ENCODE measurements at regions not wholly inside any gene's neighbourhood (a gene's known extent, or its start where the extent isn't known, plus 50 kb on each side); places are given as distances from the start of the nearest gene placed in this dataset.
A peak's percentile ranks its signal among the peaks of the same experiment; 100 is the strongest.

- Histone ChIP-seq H3K14ac (ENCODE audit: low read length) (no peak overlapping the region), H3K4ac (ENCODE audit: low read depth, low read length) (no peak overlapping the region), H2BK5ac (ENCODE audit: low read depth, low read length, poor library complexity) (no peak overlapping the region), H3K79me1 (ENCODE audit: low read length) (peaks cover 3% of the 10 kb centered on the region), H3K36me3 (ENCODE audit: control insufficient read depth in 1 of 2, insufficient read depth in 2 of 2, low read length in 2 of 2) (no peaks in the 10 kb centered on the region), H2AFZ (ENCODE audit: insufficient read depth, low read length, poor library complexity) (no peak overlapping the region), H3K18ac (ENCODE audit: low read length) (no peak overlapping the region), H3K4me1 (ENCODE audit: control insufficient read depth in 1 of 2, insufficient read depth in 2 of 2, low read length in 2 of 2) (peaks cover 0 to under 1% of the 10 kb centered on the region in 2 experiments), H4K91ac (ENCODE audit: low read depth, low read length) (no peak overlapping the region), H3K4me3 (ENCODE audit: low read depth, low read length) (no peak overlapping the region), H4K12ac (ENCODE audit: low read depth, low read length) (no peak overlapping the region), H3K27ac (ENCODE audit: low read depth, low read length) (no peak overlapping the region), H2BK12ac (ENCODE audit: low read length) (no peak overlapping the region), H3K9me3 (ENCODE audit: insufficient read depth, low read depth, low read length) (no peaks in the 10 kb centered on the region), H3K27me3 (ENCODE audit: insufficient read depth, low read length) (no peaks in the 10 kb centered on the region), H3K79me2 (ENCODE audit: control insufficient read depth, insufficient read depth, low read length, poor library complexity) (no peaks in the 10 kb centered on the region), H2AK5ac (ENCODE audit: low read length) (no peak overlapping the region), H4K8ac (ENCODE audit: low read depth, low read length) (no peak overlapping the region), H3K9ac (ENCODE audit: low read length) (no peak overlapping the region), H3K23ac (ENCODE audit: low read length) (no peak overlapping the region), H3K4me2 (ENCODE audit: low read length) (no peak overlapping the region), H2BK120ac (ENCODE audit: insufficient read depth, low read length, poor library complexity) (no peak overlapping the region)
- no CpG with 5 or more reads among the region's 7 CpGs for WGBS (ENCODE audit: extremely low coverage, insufficient coverage, insufficient read length)
- DNase-seq: no peak
Observed at GRCh38 chr11:43217849-43218248, 93.9 kb upstream of the API5 start.

DNA sequence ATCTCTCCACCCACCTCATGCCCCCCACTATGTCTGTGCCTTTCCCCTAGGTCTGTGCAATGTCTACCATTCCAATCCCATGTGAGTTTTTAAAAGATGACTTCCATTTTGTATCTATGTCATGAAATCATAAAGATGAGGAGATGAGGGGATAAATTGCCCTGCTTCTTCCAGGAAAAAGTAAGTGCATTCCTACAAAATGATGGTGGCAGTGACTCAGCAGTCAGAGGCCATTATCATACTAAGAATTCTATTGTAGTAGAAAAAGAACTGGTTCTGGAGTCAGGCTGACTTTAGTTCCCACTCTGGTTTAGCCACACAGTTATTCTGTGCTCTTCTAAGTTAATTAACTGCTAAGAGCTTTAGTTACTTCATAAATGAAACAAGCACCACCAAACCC is 89.6 kb upstream of the API5 start:
- H3K4ac ChIP-seq (ENCODE audit: low read depth, low read length): no peak overlapping the region
- H2BK12ac ChIP-seq (ENCODE audit: low read length): no peak overlapping the region
- peaks cover 7% of the 10 kb centered on the region for H3K79me1 ChIP-seq (ENCODE audit: low read length)
- H4K8ac ChIP-seq (ENCODE audit: low read depth, low read length): no peak overlapping the region
- H2AFZ ChIP-seq (ENCODE audit: insufficient read depth, low read length, poor library complexity): no peak overlapping the region
- H3K36me3 ChIP-seq (ENCODE audit: control insufficient read depth in 1 of 2, insufficient read depth in 2 of 2, low read length in 2 of 2): no peaks in the 10 kb centered on the region
- no peak overlapping the region for H3K4me2 ChIP-seq (ENCODE audit: low read length)
- H3K9ac ChIP-seq (ENCODE audit: low read length): no peak overlapping the region
- no peak overlapping the region for H2BK5ac ChIP-seq (ENCODE audit: low read depth, low read length, poor library complexity)
- H3K4me3 ChIP-seq (ENCODE audit: low read depth, low read length): no peak overlapping the region
- no peak overlapping the region for H2BK120ac ChIP-seq (ENCODE audit: insufficient read depth, low read length, poor library complexity)
- no peak overlapping the region for H4K91ac ChIP-seq (ENCODE audit: low read depth, low read length)
- H3K23ac ChIP-seq (ENCODE audit: low read length): no peak overlapping the region
- peak; percentile 69 to 84 for DNase-seq
- no peak overlapping the region for H3K14ac ChIP-seq (ENCODE audit: low read length)
- H3K18ac ChIP-seq (ENCODE audit: low read length): no peak overlapping the region
- peaks cover 2 to 3% of the 10 kb centered on the region in 2 experiments for H3K4me1 ChIP-seq (ENCODE audit: control insufficient read depth in 1 of 2, insufficient read depth in 2 of 2, low read length in 2 of 2)
- no peaks in the 10 kb centered on the region for H3K79me2 ChIP-seq (ENCODE audit: control insufficient read depth, insufficient read depth, low read length, poor library complexity)
- peak overlapping the region; percentile 27 for H3K27ac ChIP-seq (ENCODE audit: low read depth, low read length)
- H3K27me3 ChIP-seq (ENCODE audit: insufficient read depth, low read length): no peaks in the 10 kb centered on the region
- H3K9me3 ChIP-seq (ENCODE audit: insufficient read depth, low read depth, low read length): no peaks in the 10 kb centered on the region
- no peak overlapping the region for H4K12ac ChIP-seq (ENCODE audit: low read depth, low read length)
- no peak overlapping the region for H2AK5ac ChIP-seq (ENCODE audit: low read length)

- H3K4ac ChIP-seq (ENCODE audit: low read depth, low read length): no peak overlapping the region
- no peak overlapping the region for H2AFZ ChIP-seq (ENCODE audit: insufficient read depth, low read length, poor library complexity)
- H3K27ac ChIP-seq (ENCODE audit: low read depth, low read length): no peak overlapping the region
- no peaks in the 10 kb centered on the region for H3K27me3 ChIP-seq (ENCODE audit: insufficient read depth, low read length)
- no peaks in the 10 kb centered on the region for H3K36me3 ChIP-seq (ENCODE audit: control insufficient read depth in 1 of 2, insufficient read depth in 2 of 2, low read length in 2 of 2)
- no peak overlapping the region for H2BK5ac ChIP-seq (ENCODE audit: low read depth, low read length, poor library complexity)
- H4K91ac ChIP-seq (ENCODE audit: low read depth, low read length): peak overlapping the region; percentile 79
- DNase-seq: peak; percentile 46 to 82
- H3K9ac ChIP-seq (ENCODE audit: low read length): no peak overlapping the region
- H3K79me2 ChIP-seq (ENCODE audit: control insufficient read depth, insufficient read depth, low read length, poor library complexity): no peaks in the 10 kb centered on the region
- H3K4me3 ChIP-seq (ENCODE audit: low read depth, low read length): no peak overlapping the region
- H3K18ac ChIP-seq (ENCODE audit: low read length): no peak overlapping the region
- peaks cover 2 to 3% of the 10 kb centered on the region in 2 experiments for H3K4me1 ChIP-seq (ENCODE audit: control insufficient read depth in 1 of 2, insufficient read depth in 2 of 2, low read length in 2 of 2)
- H4K8ac ChIP-seq (ENCODE audit: low read depth, low read length): peak overlapping the region; percentile 43
- H2AK5ac ChIP-seq (ENCODE audit: low read length): no peak overlapping the region
- peaks cover 7% of the 10 kb centered on the region for H3K79me1 ChIP-seq (ENCODE audit: low read length)
- no peaks in the 10 kb centered on the region for H3K9me3 ChIP-seq (ENCODE audit: insufficient read depth, low read depth, low read length)
- H3K4me2 ChIP-seq (ENCODE audit: low read length): no peak overlapping the region
- H2BK120ac ChIP-seq (ENCODE audit: insufficient read depth, low read length, poor library complexity): peak overlapping the region; percentile 93
- H3K23ac ChIP-seq (ENCODE audit: low read length): no peak overlapping the region
- peak overlapping the region; percentile 77 for H2BK12ac ChIP-seq (ENCODE audit: low read length)
- no peak overlapping the region for H3K14ac ChIP-seq (ENCODE audit: low read length)
- no peak overlapping the region for H4K12ac ChIP-seq (ENCODE audit: low read depth, low read length)
- WGBS (ENCODE audit: extremely low coverage, insufficient coverage, insufficient read length): no CpG with 5 or more reads among the region's 3 CpGs
Observed at GRCh38 chr11:43223026-43223425, 88.8 kb upstream of the API5 start.

DNA sequence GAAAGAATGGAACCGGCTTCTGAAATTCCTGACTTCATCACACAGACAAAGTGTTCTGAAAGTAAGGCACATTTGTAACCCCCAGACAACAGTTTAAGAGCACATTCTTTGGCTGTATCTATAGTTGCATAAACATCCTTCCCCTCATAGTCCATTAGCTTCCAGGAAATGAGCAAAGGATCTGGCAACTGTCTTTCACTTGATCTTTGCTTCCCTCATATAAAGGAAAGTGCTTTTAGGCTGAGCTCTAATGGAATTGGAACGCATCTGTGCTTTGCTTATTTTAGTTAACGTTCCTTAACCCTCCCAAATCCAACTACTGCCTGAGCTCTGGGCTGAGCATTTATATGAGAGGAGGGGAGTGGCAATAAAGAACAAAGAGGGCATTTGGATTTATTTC is 76.9 kb upstream of the API5 start:
- no peak overlapping the region for H4K12ac ChIP-seq (ENCODE audit: low read depth, low read length)
- H4K8ac ChIP-seq (ENCODE audit: low read depth, low read length): no peak overlapping the region
- DNase-seq: no peak
- no peak overlapping the region for H2AFZ ChIP-seq (ENCODE audit: insufficient read depth, low read length, poor library complexity)
- H2BK12ac ChIP-seq (ENCODE audit: low read length): no peak overlapping the region
- no peaks in the 10 kb centered on the region for H3K4me1 ChIP-seq (ENCODE audit: control insufficient read depth in 1 of 2, insufficient read depth in 2 of 2, low read length in 2 of 2)
- H3K27me3 ChIP-seq (ENCODE audit: insufficient read depth, low read length): no peaks in the 10 kb centered on the region
- no peak overlapping the region for H3K14ac ChIP-seq (ENCODE audit: low read length)
- no peak overlapping the region for H2BK120ac ChIP-seq (ENCODE audit: insufficient read depth, low read length, poor library complexity)
- H3K23ac ChIP-seq (ENCODE audit: low read length): no peak overlapping the region
- no peak overlapping the region for H3K4me3 ChIP-seq (ENCODE audit: low read depth, low read length)
- no peak overlapping the region for H3K27ac ChIP-seq (ENCODE audit: low read depth, low read length)
- no peaks in the 10 kb centered on the region for H3K79me2 ChIP-seq (ENCODE audit: control insufficient read depth, insufficient read depth, low read length, poor library complexity)
- no peaks in the 10 kb centered on the region for H3K36me3 ChIP-seq (ENCODE audit: control insufficient read depth in 1 of 2, insufficient read depth in 2 of 2, low read length in 2 of 2)
- H4K91ac ChIP-seq (ENCODE audit: low read depth, low read length): no peak overlapping the region
- H3K9ac ChIP-seq (ENCODE audit: low read length): no peak overlapping the region
- no CpG with 5 or more reads among the region's 3 CpGs for WGBS (ENCODE audit: extremely low coverage, insufficient coverage, insufficient read length)
- H2AK5ac ChIP-seq (ENCODE audit: low read length): no peak overlapping the region
- H3K4me2 ChIP-seq (ENCODE audit: low read length): no peak overlapping the region
- H3K9me3 ChIP-seq (ENCODE audit: insufficient read depth, low read depth, low read length): no peaks in the 10 kb centered on the region
- H2BK5ac ChIP-seq (ENCODE audit: low read depth, low read length, poor library complexity): no peak overlapping the region
- no peak overlapping the region for H3K4ac ChIP-seq (ENCODE audit: low read depth, low read length)
- peaks cover 2% of the 10 kb centered on the region for H3K79me1 ChIP-seq (ENCODE audit: low read length)
- H3K18ac ChIP-seq (ENCODE audit: low read length): no peak overlapping the region
